ENCODE measurements at regions not wholly inside any gene's neighbourhood (a gene's known extent, or its start where the extent isn't known, plus 50 kb on each side); places are given as distances from the start of the nearest gene placed in this dataset.

GRCh38 chr10:52900593-52900992 lies 128.0 kb upstream of the MBL2 start:
- no peak for TF ChIP-seq EZH2 (IDR thresholded peaks at IDR 0.05; ENCODE audit: borderline replicate concordance, low read depth, low read length, severe bottlenecking)
- TF ChIP-seq CTCF (IDR thresholded peaks at IDR 0.05; ENCODE audit: borderline replicate concordance, extremely low read depth, low read length, poor library complexity, severe bottlenecking): no peak
